Astrocyte (in vitro differentiated cells and primary cell): ENCODE measurements at regions not wholly inside any gene's neighbourhood (a gene's known extent, or its start where the extent isn't known, plus 50 kb on each side); places are given as distances from the start of the nearest gene placed in this dataset.

ENCODE experiments used
- DNase-seq: peaks from one replicate; pipeline ENCODE4 v3.0.0-alpha.2; 2010; ENCODE audit warnings: low read depth
- FAIRE-seq: peaks from 2 replicates; lab custom pipeline; 2011; peaks lifted over from hg19 to GRCh38; lab: Jason Lieb, UNC
- H2AFZ ChIP-seq: 2 replicates; pipeline ENCODE4 v1.6.0; 2012; ENCODE audit warnings: low read depth, low read length, inconsistent platforms
- H3K27ac ChIP-seq: 2 replicates; pipeline ENCODE4 v1.5.1; 2011; ENCODE audit warnings: low read depth, low read length, inconsistent platforms
- H3K27me3 ChIP-seq: 2 replicates; pipeline ENCODE4 v1.6.0; 2011; ENCODE audit warnings: low read length, inconsistent platforms; ENCODE audit not compliant: insufficient read depth
- H3K36me3 ChIP-seq: 2 replicates; pipeline ENCODE4 v1.5.1; 2011; ENCODE audit warnings: low read length, inconsistent platforms; ENCODE audit not compliant: insufficient read depth
- H3K4me1 ChIP-seq: 2 replicates; pipeline ENCODE4 v1.5.1; 2011; ENCODE audit warnings: low read length, inconsistent platforms; ENCODE audit not compliant: insufficient read depth
- H3K4me2 ChIP-seq: 2 replicates; pipeline ENCODE4 v1.6.0; 2012; ENCODE audit warnings: low read length, inconsistent platforms
- H3K4me3 ChIP-seq: 2 replicates; pipeline ENCODE4 v1.5.1; 2011; ENCODE audit warnings: low read depth, mild to moderate bottlenecking, low read length, inconsistent platforms; ENCODE audit not compliant: insufficient read depth
- H3K79me2 ChIP-seq: 2 replicates; pipeline ENCODE4 v1.6.0; 2012; ENCODE audit warnings: mild to moderate bottlenecking, low read length, inconsistent platforms; ENCODE audit not compliant: insufficient read depth
- H3K9ac ChIP-seq: 2 replicates; pipeline ENCODE4 v1.6.0; 2012; ENCODE audit warnings: mild to moderate bottlenecking, low read length, inconsistent platforms
- H3K9me3 ChIP-seq: 2 replicates; pipeline ENCODE4 v1.5.1; 2012; ENCODE audit warnings: low read depth, mild to moderate bottlenecking, low read length, inconsistent platforms; ENCODE audit not compliant: insufficient read depth
- H4K20me1 ChIP-seq: 2 replicates; pipeline ENCODE4 v1.6.0; 2012; ENCODE audit warnings: low read length, inconsistent platforms; ENCODE audit not compliant: insufficient read depth
- H3K27ac Mint-ChIP-seq: one replicate; pipeline ENCODE4 v1.8.0; 2021; ENCODE audit warnings: mild to moderate bottlenecking, mixed read lengths; ENCODE audit not compliant: unreplicated experiment
- H3K27me3 Mint-ChIP-seq: one replicate; pipeline ENCODE4 v1.8.0; 2021; ENCODE audit warnings: low read depth, mixed read lengths; ENCODE audit not compliant: unreplicated experiment
- H3K36me3 Mint-ChIP-seq: one replicate; pipeline ENCODE4 v1.8.0; 2021; ENCODE audit warnings: low read depth, mixed read lengths; ENCODE audit not compliant: unreplicated experiment
- H3K4me1 Mint-ChIP-seq: one replicate; pipeline ENCODE4 v1.8.0; 2021; ENCODE audit warnings: low read depth, mixed read lengths; ENCODE audit not compliant: unreplicated experiment
- H3K4me3 Mint-ChIP-seq: one replicate; pipeline ENCODE4 v1.8.0; 2021; ENCODE audit warnings: mild to moderate bottlenecking, moderate library complexity, mixed read lengths; ENCODE audit not compliant: unreplicated experiment
- H3K9me3 Mint-ChIP-seq: one replicate; pipeline ENCODE4 v1.8.0; 2021; ENCODE audit warnings: mild to moderate bottlenecking, mixed read lengths; ENCODE audit not compliant: unreplicated experiment
- EZH2 ChIP-seq: IDR thresholded peaks from 2 replicates; pipeline ENCODE4 v1.6.1; 2012; ENCODE audit warnings: mild to moderate bottlenecking, low read length, inconsistent platforms; ENCODE audit not compliant: insufficient read depth
- TF ChIP-seq, protein P1 (sequence below): IDR thresholded peaks from 2 replicates; pipeline ENCODE4 v1.5.1; 2011; ENCODE audit warnings: low read depth, mild to moderate bottlenecking, inconsistent platforms, low read length, moderate library complexity; ENCODE audit not compliant: insufficient read depth

DNA sequence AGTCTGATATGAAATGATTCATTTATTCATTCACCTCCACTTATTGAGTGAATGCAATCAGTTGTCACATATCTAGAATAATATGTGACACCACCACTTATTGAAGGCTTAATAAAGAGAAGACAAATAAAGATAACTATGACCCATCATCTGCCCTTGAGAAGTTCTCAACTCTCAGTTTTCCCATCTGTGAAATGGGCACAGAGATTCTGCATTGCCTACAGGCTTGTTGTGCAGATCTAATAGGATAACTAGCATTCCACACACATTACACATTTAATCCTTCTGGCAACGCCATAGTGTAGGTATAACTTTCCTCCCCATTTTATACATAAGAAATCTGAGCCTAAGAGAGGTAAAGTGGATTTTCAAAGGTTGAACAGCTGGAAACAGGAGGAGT lies 84.2 kb upstream of the FICD start:
- FAIRE-seq = no peak
- no peaks in the 10 kb centered on the region for H3K9me3 Mint-ChIP-seq
- H3K4me3 Mint-ChIP-seq = no peak overlapping the region

DNA sequence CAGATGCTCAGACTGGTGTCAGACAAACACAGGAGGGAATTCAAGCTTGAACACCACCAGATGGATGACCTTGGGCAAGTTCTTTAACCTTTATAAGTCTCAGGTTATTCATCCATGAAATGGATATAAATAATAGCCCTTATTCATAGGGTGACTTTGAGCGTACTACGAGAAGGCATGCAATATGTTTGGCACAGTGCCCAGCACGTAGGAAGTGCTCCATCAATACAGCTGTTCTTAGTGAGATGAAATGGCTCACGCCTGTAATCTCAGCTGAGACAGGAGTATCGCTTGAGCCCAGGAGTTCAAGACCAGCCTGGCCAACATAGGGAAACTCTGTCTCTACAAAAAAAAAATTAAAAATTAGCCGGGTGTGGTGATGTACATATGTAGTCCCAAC lies 84.8 kb upstream of the FICD start:
- FAIRE-seq (no peak), DNase-seq (no peak)
- no peaks in the 10 kb centered on the region for H3K79me2 ChIP-seq
- no peaks in the 10 kb centered on the region for H3K36me3 ChIP-seq
- H3K9me3 Mint-ChIP-seq = no peaks in the 10 kb centered on the region
- no peak overlapping the region for H3K4me3 ChIP-seq
- H3K27ac ChIP-seq = no peak overlapping the region
- H2AFZ ChIP-seq = no peak overlapping the region
- H3K4me3 Mint-ChIP-seq = no peak overlapping the region
- no peaks in the 10 kb centered on the region for H3K36me3 Mint-ChIP-seq
- TF ChIP-seq EZH2 = no peak
- no peaks in the 10 kb centered on the region for H4K20me1 ChIP-seq
- no peaks in the 10 kb centered on the region for H3K9me3 ChIP-seq
- peaks cover 12% of the 10 kb centered on the region for H3K27me3 Mint-ChIP-seq
- no peak overlapping the region for H3K4me2 ChIP-seq
- H3K27me3 ChIP-seq = peaks cover 4% of the 10 kb centered on the region
- peaks cover 5% of the 10 kb centered on the region for H3K4me1 Mint-ChIP-seq
- H3K4me1 ChIP-seq = no peaks in the 10 kb centered on the region
- H3K27ac Mint-ChIP-seq = no peak overlapping the region
- H3K9ac ChIP-seq = no peak overlapping the region

More for the DNA sequence above, 84.2 kb upstream of the FICD start:
- Histone ChIP-seq H3K9ac (no peak overlapping the region), H4K20me1 (no peaks in the 10 kb centered on the region), H3K9me3 (no peaks in the 10 kb centered on the region), H3K4me3 (no peak overlapping the region), H3K4me2 (no peak overlapping the region), H3K27ac (no peak overlapping the region), H3K4me1 (no peaks in the 10 kb centered on the region), H3K79me2 (no peaks in the 10 kb centered on the region), H3K27me3 (peaks cover 4% of the 10 kb centered on the region), H2AFZ (no peak overlapping the region), H3K36me3 (no peaks in the 10 kb centered on the region)
- no peak for DNase-seq
- H3K27me3 Mint-ChIP-seq = peaks cover 11% of the 10 kb centered on the region
- no peaks in the 10 kb centered on the region for H3K4me1 Mint-ChIP-seq
- TF ChIP-seq, protein P1, sequence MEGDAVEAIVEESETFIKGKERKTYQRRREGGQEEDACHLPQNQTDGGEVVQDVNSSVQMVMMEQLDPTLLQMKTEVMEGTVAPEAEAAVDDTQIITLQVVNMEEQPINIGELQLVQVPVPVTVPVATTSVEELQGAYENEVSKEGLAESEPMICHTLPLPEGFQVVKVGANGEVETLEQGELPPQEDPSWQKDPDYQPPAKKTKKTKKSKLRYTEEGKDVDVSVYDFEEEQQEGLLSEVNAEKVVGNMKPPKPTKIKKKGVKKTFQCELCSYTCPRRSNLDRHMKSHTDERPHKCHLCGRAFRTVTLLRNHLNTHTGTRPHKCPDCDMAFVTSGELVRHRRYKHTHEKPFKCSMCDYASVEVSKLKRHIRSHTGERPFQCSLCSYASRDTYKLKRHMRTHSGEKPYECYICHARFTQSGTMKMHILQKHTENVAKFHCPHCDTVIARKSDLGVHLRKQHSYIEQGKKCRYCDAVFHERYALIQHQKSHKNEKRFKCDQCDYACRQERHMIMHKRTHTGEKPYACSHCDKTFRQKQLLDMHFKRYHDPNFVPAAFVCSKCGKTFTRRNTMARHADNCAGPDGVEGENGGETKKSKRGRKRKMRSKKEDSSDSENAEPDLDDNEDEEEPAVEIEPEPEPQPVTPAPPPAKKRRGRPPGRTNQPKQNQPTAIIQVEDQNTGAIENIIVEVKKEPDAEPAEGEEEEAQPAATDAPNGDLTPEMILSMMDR = no peak
- TF ChIP-seq EZH2 = no peak
- no peaks in the 10 kb centered on the region for H3K36me3 Mint-ChIP-seq
- H3K27ac Mint-ChIP-seq = no peak overlapping the region

DNA sequence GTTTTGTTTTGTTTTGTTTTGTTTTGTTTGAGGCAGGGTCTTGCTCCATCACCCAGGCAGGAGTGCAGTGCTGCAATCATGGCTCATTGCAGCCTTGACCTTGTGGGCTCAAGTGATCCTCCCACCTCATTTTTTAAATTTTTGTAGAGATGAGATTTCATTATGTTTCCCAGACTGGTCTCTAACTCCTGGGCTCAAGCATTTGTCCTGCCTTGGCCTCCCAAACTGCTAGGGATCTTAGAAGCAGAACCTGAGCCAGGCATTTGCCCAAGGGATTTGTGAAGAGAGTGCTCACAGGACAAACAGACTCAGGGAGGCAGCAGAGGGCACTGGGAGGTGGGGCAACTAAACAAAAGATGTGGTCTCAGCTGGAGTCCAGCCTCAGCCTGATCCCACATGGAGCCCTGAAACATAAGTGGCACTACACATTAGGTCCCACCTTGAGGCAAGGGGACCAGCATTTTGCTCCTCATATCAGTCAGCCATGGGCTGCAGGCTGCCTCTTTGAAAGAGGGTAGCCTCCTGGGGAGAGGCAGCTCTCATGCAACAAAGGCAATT lies 86.2 kb upstream of the CMKLR1 start:
- Histone ChIP-seq H3K79me2 (no peaks in the 10 kb centered on the region), H3K9ac (no peak overlapping the region), H3K27ac (no peak overlapping the region), H3K9me3 (no peaks in the 10 kb centered on the region), H3K36me3 (no peaks in the 10 kb centered on the region), H3K4me2 (no peak overlapping the region), H4K20me1 (no peaks in the 10 kb centered on the region), H3K4me3 (no peak overlapping the region), H2AFZ (no peak overlapping the region), H3K27me3 (peaks cover 2% of the 10 kb centered on the region), H3K4me1 (no peaks in the 10 kb centered on the region)
- Mint-ChIP-seq H3K4me3 (peak overlapping the region; percentile 57), H3K36me3 (no peaks in the 10 kb centered on the region), H3K27ac (no peak overlapping the region), H3K9me3 (no peaks in the 10 kb centered on the region), H3K27me3 (peaks cover 10% of the 10 kb centered on the region), H3K4me1 (peaks cover 8% of the 10 kb centered on the region)
- FAIRE-seq = no peak
- DNase-seq = no peak
- TF ChIP-seq, protein P1 = no peak
- no peak for TF ChIP-seq EZH2
